ENCODE measurements at regions not wholly inside any gene's neighbourhood (a gene's known extent, or its start where the extent isn't known, plus 50 kb on each side); places are given as distances from the start of the nearest gene placed in this dataset.
"Not testable (repeated sequence)": the region's sequence is repeated elsewhere in the genome, so short reads cannot be mapped to it uniquely, and the experiment has no call there.

DNA sequence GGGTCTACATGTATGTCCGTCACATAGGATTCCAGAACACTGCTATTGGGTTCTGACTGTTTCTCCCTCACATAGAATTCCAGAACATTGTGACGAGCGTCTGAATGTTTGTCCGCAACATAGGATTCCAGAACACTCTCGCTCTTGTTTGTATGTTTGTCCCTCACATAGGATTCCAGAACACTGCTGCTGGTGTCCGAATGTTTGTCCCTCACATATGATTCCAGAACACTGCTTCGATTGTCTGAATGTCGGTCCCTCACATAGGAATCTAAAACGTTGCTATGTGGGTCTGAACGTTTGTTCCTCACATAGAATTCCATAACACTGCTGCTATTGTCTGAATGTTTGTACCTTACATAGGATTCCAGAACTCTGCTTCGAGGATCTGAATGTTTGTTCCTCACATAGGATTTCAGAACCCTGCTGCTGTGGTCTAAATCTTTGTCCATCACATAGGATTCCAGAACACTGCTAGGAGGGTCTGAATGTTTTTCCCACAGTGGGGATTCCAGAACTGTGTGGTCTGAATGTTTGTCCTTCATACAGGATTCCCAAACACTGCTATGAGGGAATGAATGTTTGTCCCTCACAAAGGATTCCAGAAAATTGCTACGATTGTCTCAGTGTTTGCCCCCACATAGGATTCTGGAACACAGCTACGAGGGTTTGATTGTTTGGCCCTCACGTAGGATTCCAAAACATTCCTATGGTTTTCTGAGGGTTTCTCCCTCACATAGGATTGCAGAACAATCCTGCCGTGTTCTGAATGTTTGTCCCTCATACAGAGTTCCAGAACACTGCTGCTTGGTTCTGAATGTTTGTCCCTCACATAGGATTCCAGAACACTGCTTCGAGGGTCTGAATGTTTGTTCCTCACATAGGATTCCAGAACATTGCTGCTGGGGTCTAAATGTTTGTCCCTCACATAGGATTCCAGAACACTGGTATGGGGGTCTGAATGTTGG is 220.5 kb downstream of the FOXD4L6 start:
- Histone ChIP-seq H3K4me2 (ENCODE audit: low read depth, low read length, poor library complexity, severe bottlenecking) (no peak overlapping the region), H3K9ac (ENCODE audit: low read length) (no peak overlapping the region), H3K4me3 (ENCODE audit: insufficient read depth, low read length, poor library complexity, severe bottlenecking) (no peak overlapping the region), H3K27me3 (ENCODE audit: low read length) (no peaks in the 10 kb centered on the region), H3K36me3 (ENCODE audit: low read length) (no peaks in the 10 kb centered on the region), H3K79me2 (ENCODE audit: insufficient read depth, low read length) (no peaks in the 10 kb centered on the region), H3F3A (ENCODE audit: insufficient read depth) (no peaks in the 10 kb centered on the region), H4K20me1 (ENCODE audit: low read depth, low read length) (no peaks in the 10 kb centered on the region), H3K9me3 (ENCODE audit: insufficient read depth, low read length) (no peaks in the 10 kb centered on the region; the same call in 1 of the 2 replicates), H3K27ac (ENCODE audit: low read depth, low read length) (no peak overlapping the region), H2AFZ (ENCODE audit: low read depth, low read length, severe bottlenecking) (no peak overlapping the region), H3K9me2 (replicated peaks; ENCODE audit: insufficient read depth, low read length) (no peaks in the 10 kb centered on the region)
- TF ChIP-seq, protein P1, sequence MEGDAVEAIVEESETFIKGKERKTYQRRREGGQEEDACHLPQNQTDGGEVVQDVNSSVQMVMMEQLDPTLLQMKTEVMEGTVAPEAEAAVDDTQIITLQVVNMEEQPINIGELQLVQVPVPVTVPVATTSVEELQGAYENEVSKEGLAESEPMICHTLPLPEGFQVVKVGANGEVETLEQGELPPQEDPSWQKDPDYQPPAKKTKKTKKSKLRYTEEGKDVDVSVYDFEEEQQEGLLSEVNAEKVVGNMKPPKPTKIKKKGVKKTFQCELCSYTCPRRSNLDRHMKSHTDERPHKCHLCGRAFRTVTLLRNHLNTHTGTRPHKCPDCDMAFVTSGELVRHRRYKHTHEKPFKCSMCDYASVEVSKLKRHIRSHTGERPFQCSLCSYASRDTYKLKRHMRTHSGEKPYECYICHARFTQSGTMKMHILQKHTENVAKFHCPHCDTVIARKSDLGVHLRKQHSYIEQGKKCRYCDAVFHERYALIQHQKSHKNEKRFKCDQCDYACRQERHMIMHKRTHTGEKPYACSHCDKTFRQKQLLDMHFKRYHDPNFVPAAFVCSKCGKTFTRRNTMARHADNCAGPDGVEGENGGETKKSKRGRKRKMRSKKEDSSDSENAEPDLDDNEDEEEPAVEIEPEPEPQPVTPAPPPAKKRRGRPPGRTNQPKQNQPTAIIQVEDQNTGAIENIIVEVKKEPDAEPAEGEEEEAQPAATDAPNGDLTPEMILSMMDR (IDR thresholded peaks at IDR 0.05; ENCODE audit: insufficient read depth, low read length, poor library complexity, severe bottlenecking): no peak
- no peak for TF ChIP-seq EZH2phosphoT487 (conservative IDR thresholded peaks at IDR 0.05; ENCODE audit: low read length)

DNA sequence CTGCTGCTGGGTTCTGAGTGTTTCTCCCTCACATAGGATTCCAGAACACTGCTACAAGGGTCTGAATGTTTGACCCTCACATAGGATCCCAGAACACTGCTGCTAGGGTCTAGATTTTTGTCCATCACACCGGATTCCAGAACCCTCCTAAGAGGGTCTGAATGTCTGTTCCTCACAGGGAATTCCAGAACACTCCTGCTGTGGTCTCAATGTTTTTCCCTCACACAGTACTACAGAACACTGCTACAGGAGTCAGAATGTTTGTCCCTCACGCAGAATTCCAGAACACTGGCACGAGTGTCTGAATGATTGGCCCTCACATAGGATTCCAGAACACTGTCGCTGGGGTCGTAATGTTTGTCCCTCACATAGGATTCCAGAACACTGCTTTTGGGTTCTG is 221.6 kb downstream of the FOXD4L6 start:
- H3K27ac ChIP-seq (ENCODE audit: low read depth, low read length); H2AFZ ChIP-seq (ENCODE audit: low read depth, low read length, severe bottlenecking); H3K79me2 ChIP-seq (ENCODE audit: insufficient read depth, low read length); H3K9me3 ChIP-seq (ENCODE audit: insufficient read depth, low read length); H3K36me3 ChIP-seq (ENCODE audit: low read length); H3K9me2 ChIP-seq (replicated peaks; ENCODE audit: insufficient read depth, low read length); H3K4me3 ChIP-seq (ENCODE audit: insufficient read depth, low read length, poor library complexity, severe bottlenecking); H3K9ac ChIP-seq (ENCODE audit: low read length); H3K27me3 ChIP-seq (ENCODE audit: low read length); H4K20me1 ChIP-seq (ENCODE audit: low read depth, low read length); H3F3A ChIP-seq (ENCODE audit: insufficient read depth); H3K4me2 ChIP-seq (ENCODE audit: low read depth, low read length, poor library complexity, severe bottlenecking): not testable (repeated sequence)

DNA sequence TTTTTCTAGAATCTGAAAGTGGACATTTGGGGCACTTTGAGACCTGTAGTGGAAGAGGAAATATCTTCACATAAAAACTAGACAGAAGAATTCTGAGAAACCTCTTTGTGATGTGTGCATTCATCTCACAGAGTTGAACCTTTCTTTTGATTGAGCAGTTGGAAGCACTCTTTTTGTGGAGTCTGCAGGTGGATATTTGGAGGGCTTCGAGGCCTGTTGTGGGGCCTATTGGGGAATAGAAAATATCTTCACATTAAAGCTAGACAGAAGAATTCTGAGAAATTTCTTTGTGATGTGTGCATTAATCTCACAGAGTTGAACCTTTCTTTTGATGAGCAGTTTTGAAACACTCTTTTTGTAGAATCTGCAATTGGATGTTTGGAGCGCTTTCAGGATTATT is 236.2 kb downstream of the FOXD4L6 start:
- not testable (repeated sequence) for H4K20me1 ChIP-seq (ENCODE audit: low read depth, low read length); H3K4me3 ChIP-seq (ENCODE audit: insufficient read depth, low read length, poor library complexity, severe bottlenecking); H2AFZ ChIP-seq (ENCODE audit: low read depth, low read length, severe bottlenecking); H3K27ac ChIP-seq (ENCODE audit: low read depth, low read length); H3K9me2 ChIP-seq (replicated peaks; ENCODE audit: insufficient read depth, low read length); H3K79me2 ChIP-seq (ENCODE audit: insufficient read depth, low read length); H3F3A ChIP-seq (ENCODE audit: insufficient read depth); H3K9me3 ChIP-seq (ENCODE audit: insufficient read depth, low read length); H3K36me3 ChIP-seq (ENCODE audit: low read length); H3K27me3 ChIP-seq (ENCODE audit: low read length); H3K9ac ChIP-seq (ENCODE audit: low read length); H3K4me2 ChIP-seq (ENCODE audit: low read depth, low read length, poor library complexity, severe bottlenecking)

DNA sequence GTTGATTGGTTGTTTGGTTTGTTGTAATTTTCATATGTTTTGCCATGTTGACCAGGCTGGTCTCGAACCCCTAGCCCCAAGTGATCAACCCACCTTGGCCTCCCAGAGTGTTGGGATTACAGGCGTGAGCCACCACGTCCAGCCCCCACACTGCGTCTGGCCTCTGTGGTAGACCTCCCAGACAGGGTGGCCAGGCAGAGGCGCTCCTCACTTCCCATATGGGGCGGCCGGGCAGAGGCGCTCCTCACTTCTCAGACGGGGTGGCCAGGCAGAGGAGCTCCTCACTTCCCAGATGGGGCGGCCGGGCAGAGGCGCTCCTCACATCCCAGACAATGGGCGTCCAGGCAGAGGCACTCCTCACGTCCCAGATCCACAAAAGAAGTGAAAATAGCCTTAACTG is 242.6 kb downstream of the FOXD4L6 start:
- not testable (repeated sequence) for H3K9me3 ChIP-seq (ENCODE audit: insufficient read depth, low read length); H4K20me1 ChIP-seq (ENCODE audit: low read depth, low read length); H3K9me2 ChIP-seq (replicated peaks; ENCODE audit: insufficient read depth, low read length); H3K27me3 ChIP-seq (ENCODE audit: low read length); H3F3A ChIP-seq (ENCODE audit: insufficient read depth); H3K4me2 ChIP-seq (ENCODE audit: low read depth, low read length, poor library complexity, severe bottlenecking); H3K9ac ChIP-seq (ENCODE audit: low read length); H2AFZ ChIP-seq (ENCODE audit: low read depth, low read length, severe bottlenecking); H3K27ac ChIP-seq (ENCODE audit: low read depth, low read length); H3K36me3 ChIP-seq (ENCODE audit: low read length); H3K79me2 ChIP-seq (ENCODE audit: insufficient read depth, low read length); H3K4me3 ChIP-seq (ENCODE audit: insufficient read depth, low read length, poor library complexity, severe bottlenecking)

DNA sequence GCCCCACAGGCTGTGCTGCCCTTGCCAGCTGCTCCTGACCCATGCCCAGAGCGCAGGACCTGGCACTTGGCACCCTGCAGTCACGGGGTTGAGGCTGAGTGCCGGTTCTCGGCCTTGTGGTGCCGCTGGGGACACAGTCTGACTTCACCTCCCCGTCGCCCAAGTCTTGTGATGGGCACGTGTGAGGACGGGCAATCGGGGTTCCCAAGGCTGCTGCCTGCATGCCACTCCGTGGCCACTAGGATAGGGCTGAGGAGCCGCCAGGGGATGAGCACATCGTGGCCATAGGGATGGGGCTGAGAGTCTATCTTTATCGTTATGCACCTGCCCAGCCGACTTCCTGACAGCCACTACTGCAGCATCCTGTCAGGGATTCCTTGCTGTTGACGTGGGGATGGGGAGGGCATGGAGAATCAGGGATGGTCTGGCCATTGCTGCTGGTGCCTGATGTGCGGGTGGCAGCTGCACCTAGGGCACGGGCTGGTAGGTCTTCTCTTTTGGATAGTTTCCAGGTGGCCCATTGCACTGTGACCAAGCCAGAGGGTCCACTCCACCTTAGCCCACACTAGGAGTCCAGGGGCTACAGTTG is 243.5 kb downstream of the FOXD4L6 start:
- not testable (repeated sequence) for H2AFZ ChIP-seq (ENCODE audit: low read depth, low read length, severe bottlenecking); H3K36me3 ChIP-seq (ENCODE audit: low read length); H4K20me1 ChIP-seq (ENCODE audit: low read depth, low read length); H3K9me2 ChIP-seq (replicated peaks; ENCODE audit: insufficient read depth, low read length); H3K27ac ChIP-seq (ENCODE audit: low read depth, low read length); H3K79me2 ChIP-seq (ENCODE audit: insufficient read depth, low read length); H3K27me3 ChIP-seq (ENCODE audit: low read length); H3K4me3 ChIP-seq (ENCODE audit: insufficient read depth, low read length, poor library complexity, severe bottlenecking); H3K9me3 ChIP-seq (ENCODE audit: insufficient read depth, low read length); H3K9ac ChIP-seq (ENCODE audit: low read length); H3F3A ChIP-seq (ENCODE audit: insufficient read depth); H3K4me2 ChIP-seq (ENCODE audit: low read depth, low read length, poor library complexity, severe bottlenecking)

Measured in SU-DHL-6 (cell line).